Psoas muscle (tissue), 7 donors: ENCODE measurements at regions not wholly inside any gene's neighbourhood (a gene's known extent, or its start where the extent isn't known, plus 50 kb on each side); places are given as distances from the start of the nearest gene placed in this dataset.
A peak's percentile ranks its signal among the peaks of the same experiment; 100 is the strongest.

Experiments used
- ATAC-seq, 4 donors: fragments of 200-7000 bp; cut with Tn5 transposase; one replicate each; pipeline ENCODE4 v1.9.1; 2020; ENCODE audit warnings: moderate library complexity in 3 of 4, mild to moderate bottlenecking in 2 of 4
- DNase-seq, 2 donors: peaks; one replicate each; pipeline ENCODE4 v3.0.0-alpha.2; 2020
- H3K27ac ChIP-seq: fragments of 200-600 bp; one replicate; pipeline ENCODE4 v1.8.0; 2022
- H3K27me3 ChIP-seq, 3 donors: fragments of 200-600 bp in 1 of 3; one replicate each; pipeline versions ENCODE4 v1.6.1 to v1.8.0; 2013 to 2022; ENCODE audit warnings: low read length in 2 of 3, mild to moderate bottlenecking in 2 of 3, moderate library complexity in 1 of 3; ENCODE audit not compliant: insufficient read depth in 3 of 3
- H3K36me3 ChIP-seq, 2 donors: fragments of 200-600 bp in 1 of 2; one replicate each; pipeline versions ENCODE4 v1.6.1 to v1.8.0; 2013 to 2022; ENCODE audit warnings: low read depth in 1 of 2, mild to moderate bottlenecking in 1 of 2, moderate library complexity in 1 of 2; ENCODE audit not compliant: insufficient read depth in 1 of 2
- H3K4me1 ChIP-seq: fragments of 200-600 bp; one replicate; pipeline ENCODE4 v1.8.0; 2022
- H3K4me3 ChIP-seq: fragments of 200-600 bp; one replicate; pipeline ENCODE4 v1.8.0; 2022; ENCODE audit warnings: mild to moderate bottlenecking
- H3K9me3 ChIP-seq: fragments of 200-600 bp; one replicate; pipeline ENCODE4 v1.8.0; 2022
- WGBS, 3 donors: extraction: QIAGEN DNeasy Blood & Tissue Kit; methylation state at CpG; one replicate each; pipeline versions ENCODE4 v1.1.6 to v1.1.7; 2013; 5-methylcytosine and 5-hydroxymethylcytosine counted together
- intact Hi-C, 2 donors: fragments of 100-400 bp; cut with DNase I; formaldehyde crosslinking; loops; one replicate each; pipeline versions ENCODE4 v1.11.0 to v1.14.2; 2022
- TF ChIP-seq, protein P1 (sequence below): fragments of 200-600 bp; IDR thresholded peaks from one replicate; pipeline ENCODE4 v1.8.0; 2022; ENCODE audit warnings: antibody characterized with exemption
- donor health status: healthy with polysubstance abuse.
- donor health status: DM: no; HTN: no; CAD: no; lungs with moderate emphysema.
- donor health status: Bipolar disorder and iron deficiency.
- donor health status: healthy.
- donor health status: DM: yes; HTN: yes; CAD: no.
- donor health status: DM: no; HTN: no; CAD: no.
- donor health status: DM: yes; HTN: yes; CAD: no.

DNA sequence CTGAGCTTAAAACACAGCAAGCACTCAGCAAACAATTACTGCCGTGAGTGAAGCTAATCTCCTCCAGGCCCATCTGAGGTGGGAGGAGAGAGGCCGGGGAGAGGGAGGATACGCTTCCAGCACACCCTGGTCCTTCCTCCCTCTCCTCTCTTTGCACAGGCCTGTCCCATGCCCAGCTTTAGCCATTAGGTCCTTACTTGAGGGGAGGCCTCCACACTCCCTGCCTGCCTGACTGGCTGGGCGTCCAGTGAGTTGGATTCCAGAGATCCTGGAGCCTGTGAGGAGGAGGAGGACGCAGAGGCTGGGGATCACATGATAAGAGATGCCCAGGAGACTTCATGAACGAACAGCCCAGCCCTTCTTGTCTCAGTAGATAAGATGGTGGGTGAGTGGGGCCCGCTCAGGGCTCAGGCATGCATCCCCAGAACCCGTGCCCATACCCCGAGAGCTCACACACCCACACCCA is 65.1 kb upstream of the NCOR2 start:
- Histone ChIP-seq H3K36me3 (no peaks in the 10 kb centered on the region), H3K4me3 (no peak overlapping the region), H3K27me3 (no peaks in the 10 kb centered on the region), H3K4me1 (peaks cover 17% of the 10 kb centered on the region), H3K9me3 (no peaks in the 10 kb centered on the region), H3K27ac (no peak overlapping the region)
- intact Hi-C loops = no loop called here
- TF ChIP-seq, protein P1, sequence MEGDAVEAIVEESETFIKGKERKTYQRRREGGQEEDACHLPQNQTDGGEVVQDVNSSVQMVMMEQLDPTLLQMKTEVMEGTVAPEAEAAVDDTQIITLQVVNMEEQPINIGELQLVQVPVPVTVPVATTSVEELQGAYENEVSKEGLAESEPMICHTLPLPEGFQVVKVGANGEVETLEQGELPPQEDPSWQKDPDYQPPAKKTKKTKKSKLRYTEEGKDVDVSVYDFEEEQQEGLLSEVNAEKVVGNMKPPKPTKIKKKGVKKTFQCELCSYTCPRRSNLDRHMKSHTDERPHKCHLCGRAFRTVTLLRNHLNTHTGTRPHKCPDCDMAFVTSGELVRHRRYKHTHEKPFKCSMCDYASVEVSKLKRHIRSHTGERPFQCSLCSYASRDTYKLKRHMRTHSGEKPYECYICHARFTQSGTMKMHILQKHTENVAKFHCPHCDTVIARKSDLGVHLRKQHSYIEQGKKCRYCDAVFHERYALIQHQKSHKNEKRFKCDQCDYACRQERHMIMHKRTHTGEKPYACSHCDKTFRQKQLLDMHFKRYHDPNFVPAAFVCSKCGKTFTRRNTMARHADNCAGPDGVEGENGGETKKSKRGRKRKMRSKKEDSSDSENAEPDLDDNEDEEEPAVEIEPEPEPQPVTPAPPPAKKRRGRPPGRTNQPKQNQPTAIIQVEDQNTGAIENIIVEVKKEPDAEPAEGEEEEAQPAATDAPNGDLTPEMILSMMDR = no peak
- ATAC-seq (no peak), DNase-seq (no peak)
- 80 to 88% (median 86%) methylated on average over 9 of the region's 9 CpGs for WGBS, 3 donors

DNA sequence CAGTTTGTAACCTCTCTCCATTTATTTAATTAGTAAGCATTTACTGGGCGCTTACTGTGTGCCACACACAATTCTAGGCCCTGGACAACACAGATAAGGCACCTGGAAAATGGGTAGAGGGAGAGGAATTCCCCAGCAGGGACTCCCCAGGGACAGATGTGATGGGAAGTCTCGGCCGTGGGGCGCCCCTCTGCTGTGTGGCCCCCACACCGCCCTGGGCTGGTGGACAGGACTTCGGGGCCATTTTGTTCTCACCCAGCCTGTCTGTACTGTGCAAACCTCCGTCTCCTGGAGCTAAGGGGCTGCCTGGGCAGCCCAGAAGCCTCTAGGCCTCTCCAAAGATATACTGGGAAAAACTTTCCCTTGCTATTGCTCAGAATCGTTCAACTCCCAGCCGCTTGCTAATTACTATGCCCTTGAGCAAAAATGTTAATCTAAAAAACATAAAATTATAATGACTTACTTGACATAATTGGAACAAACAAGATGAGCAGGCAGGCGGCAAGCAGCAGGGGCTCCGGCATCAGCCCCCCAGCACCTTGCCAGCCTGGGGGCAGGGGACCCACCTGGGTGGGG is 64.4 kb upstream of the NCOR2 start:
- peaks cover 12% of the 10 kb centered on the region for H3K4me1 ChIP-seq
- no peak for ATAC-seq
- TF ChIP-seq, protein P1 = no peak
- H3K27ac ChIP-seq = no peak overlapping the region
- WGBS, 3 donors = 86 to 92% (median 90%) methylated on average over 11 of the region's 11 CpGs
- intact Hi-C loops = no loop called here
- no peaks in the 10 kb centered on the region for H3K27me3 ChIP-seq
- no peaks in the 10 kb centered on the region for H3K36me3 ChIP-seq
- no peak overlapping the region for H3K4me3 ChIP-seq
- DNase-seq = no peak
- no peaks in the 10 kb centered on the region for H3K9me3 ChIP-seq

DNA sequence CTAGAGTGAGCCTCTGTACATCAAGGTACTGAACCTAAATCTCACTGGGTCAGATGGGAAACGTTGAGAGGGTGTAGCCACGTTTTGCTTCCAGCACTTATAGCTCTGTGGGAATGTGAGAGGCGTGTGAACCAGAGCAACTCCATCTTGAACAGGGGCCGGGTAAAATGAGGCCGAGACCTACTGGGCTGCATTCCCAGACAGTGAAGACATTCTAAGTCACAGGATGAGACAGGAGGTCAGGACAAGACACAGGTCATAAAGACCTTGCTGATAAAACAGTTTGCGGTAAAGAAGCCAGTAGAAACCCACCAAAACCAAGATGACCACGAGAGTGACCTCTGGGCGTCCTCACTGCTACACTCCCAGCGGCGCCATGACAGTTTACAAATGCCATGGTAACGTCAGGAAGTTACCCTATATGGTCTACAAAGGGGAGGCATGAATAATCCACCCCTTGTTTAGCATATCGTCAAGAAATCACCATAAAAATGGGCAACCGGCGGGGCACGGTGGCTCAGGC is 63.4 kb upstream of the NCOR2 start:
- ATAC-seq (no peak), DNase-seq (no peak)
- H3K27ac ChIP-seq = no peak overlapping the region
- no peaks in the 10 kb centered on the region for H3K9me3 ChIP-seq
- intact Hi-C loops = no loop called here
- H3K4me3 ChIP-seq = no peak overlapping the region
- H3K36me3 ChIP-seq = no peaks in the 10 kb centered on the region
- peaks cover 6% of the 10 kb centered on the region for H3K4me1 ChIP-seq
- TF ChIP-seq, protein P1 = no peak
- no peaks in the 10 kb centered on the region for H3K27me3 ChIP-seq
- WGBS, 3 donors = 92 to 95% (median 95%) methylated on average over 15 of the region's 15 CpGs

DNA sequence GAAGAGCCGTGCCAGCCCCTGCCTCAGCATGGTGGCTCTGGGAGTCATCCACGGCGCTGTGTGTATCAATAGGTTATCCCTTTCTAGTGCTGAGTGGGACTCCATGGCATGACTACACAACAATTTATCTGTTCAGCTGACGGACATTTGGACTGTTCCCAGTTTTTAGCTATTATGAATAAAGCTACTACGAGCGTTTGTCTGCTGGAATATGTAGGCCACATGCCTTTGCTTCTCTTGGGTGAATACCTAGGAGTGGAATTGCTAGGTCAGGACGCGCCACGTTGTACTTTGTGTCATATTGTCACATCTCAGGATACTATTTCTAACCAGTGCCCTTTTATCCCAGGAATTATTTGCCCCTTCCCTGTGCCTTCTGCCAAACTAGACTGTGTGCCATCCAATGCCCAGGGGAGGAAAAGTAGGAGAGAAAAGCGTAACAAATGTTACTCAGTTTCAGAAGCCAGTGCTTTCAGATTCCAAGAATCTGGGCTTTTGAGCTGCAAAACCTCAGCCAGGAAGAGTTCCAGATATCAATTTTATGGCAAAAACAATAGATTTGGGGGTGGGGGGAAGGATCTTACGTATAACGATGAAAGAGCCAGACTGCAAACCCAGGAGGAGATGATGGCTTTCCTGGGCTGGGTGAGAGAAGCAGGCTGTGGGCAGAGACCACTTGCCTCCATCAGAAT is 62.5 kb upstream of the NCOR2 start:
- TF ChIP-seq, protein P1 = no peak
- Histone ChIP-seq H3K9me3 (no peaks in the 10 kb centered on the region), H3K27me3 (no peaks in the 10 kb centered on the region), H3K27ac (no peak overlapping the region), H3K4me1 (peaks cover 5% of the 10 kb centered on the region), H3K4me3 (no peak overlapping the region), H3K36me3 (no peaks in the 10 kb centered on the region)
- intact Hi-C loops = no loop called here
- WGBS, 3 donors = 43 to 62% (median 47%) methylated on average over 12 of the region's 12 CpGs
- DNase-seq (no peak), ATAC-seq (peak; percentile 12 to 62 (median 38))
